ENCODE measurements at regions not wholly inside any gene's neighbourhood (a gene's known extent, or its start where the extent isn't known, plus 50 kb on each side); places are given as distances from the start of the nearest gene placed in this dataset.

DNA sequence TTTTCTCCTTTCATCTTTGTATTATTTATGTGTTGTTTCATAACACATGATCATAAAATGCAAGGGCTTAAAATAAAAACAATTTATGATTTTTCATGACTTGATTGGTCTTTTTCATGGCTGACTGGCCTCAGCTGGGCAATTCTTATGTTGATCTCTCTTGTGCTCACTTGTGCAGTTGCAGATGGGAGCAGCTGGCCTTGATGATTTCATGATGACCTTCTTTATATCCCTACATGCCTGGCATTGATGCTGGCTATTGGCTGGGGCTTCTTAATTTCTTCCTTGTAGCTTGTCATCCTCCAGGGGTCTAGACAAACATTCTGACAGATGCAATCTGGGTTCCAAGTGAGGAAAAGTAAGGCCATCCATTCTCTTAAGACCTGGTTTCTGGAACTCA is 1832.8 kb upstream of the FLRT2 start:
- TF ChIP-seq, protein P1, sequence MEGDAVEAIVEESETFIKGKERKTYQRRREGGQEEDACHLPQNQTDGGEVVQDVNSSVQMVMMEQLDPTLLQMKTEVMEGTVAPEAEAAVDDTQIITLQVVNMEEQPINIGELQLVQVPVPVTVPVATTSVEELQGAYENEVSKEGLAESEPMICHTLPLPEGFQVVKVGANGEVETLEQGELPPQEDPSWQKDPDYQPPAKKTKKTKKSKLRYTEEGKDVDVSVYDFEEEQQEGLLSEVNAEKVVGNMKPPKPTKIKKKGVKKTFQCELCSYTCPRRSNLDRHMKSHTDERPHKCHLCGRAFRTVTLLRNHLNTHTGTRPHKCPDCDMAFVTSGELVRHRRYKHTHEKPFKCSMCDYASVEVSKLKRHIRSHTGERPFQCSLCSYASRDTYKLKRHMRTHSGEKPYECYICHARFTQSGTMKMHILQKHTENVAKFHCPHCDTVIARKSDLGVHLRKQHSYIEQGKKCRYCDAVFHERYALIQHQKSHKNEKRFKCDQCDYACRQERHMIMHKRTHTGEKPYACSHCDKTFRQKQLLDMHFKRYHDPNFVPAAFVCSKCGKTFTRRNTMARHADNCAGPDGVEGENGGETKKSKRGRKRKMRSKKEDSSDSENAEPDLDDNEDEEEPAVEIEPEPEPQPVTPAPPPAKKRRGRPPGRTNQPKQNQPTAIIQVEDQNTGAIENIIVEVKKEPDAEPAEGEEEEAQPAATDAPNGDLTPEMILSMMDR (IDR thresholded peaks at IDR 0.05; ENCODE audit: extremely low read depth, insufficient read depth, missing control alignments): no peak
- DNase-seq (ENCODE audit: low spot score): no peak
- in situ Hi-C loops (cut with MboI; ENCODE audit: low pct_unique_long_range_greater_than_20kb, low sequenced_read_pairs, unreplicated experiment): no loop called here

DNA sequence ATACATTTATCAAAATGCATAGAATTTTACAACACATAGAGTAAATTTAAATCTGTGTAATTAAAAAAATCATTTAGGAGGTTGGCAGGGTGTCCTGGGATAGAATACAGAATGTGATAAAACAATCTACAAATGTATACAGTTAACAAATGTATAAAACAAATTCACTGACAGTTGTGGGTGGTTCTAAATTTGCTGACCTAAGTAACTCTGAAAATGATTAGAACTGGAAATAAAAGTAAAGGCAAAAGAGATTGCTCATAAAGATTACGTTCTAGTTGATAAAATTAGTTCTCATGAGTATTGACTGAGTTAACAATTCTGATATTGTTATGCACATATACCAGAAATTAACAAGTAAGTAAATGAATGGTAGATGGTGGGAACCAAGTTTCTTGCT is 1827.3 kb upstream of the FLRT2 start:
- TF ChIP-seq, protein P1 (IDR thresholded peaks at IDR 0.05; ENCODE audit: extremely low read depth, insufficient read depth, missing control alignments): no peak
- in situ Hi-C loops (cut with MboI; ENCODE audit: low pct_unique_long_range_greater_than_20kb, low sequenced_read_pairs, unreplicated experiment): no loop called here

DNA sequence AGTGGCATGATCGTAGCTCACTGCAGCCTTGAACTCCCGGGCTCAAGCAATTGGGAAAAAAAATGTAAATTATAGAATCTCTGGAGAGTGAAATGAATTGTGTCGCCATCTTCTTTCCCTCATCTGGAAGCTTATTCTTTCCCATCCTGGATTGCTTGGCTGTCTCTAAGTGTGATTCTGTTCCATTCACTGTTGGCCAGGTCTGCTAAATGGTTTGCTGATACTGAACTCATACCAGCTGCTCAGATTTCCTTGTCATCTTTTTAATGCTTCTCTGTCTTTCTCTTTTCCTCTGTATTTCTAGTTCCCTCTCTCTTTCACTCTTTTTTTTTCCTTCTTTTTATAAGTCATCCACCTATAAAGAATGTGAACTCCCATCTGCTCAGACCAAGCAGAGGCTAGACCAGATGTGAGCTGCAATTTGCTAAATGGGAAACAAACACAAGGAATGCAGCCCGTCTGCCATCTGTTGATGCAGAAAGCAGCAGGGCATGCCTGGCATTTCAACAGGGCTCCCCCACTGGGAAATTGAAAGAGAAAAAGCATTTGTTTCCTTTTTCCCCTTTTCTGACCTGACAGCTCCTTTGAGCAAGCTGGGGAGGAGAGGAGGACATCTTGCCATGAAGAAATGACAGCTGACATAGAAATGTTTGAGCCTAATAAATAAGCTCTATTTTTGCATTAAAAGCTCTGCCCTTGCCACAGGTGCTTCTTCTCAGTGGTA is 1823.6 kb upstream of the FLRT2 start:
- no peak for DNase-seq (ENCODE audit: low spot score)
- in situ Hi-C loops (cut with MboI; ENCODE audit: low pct_unique_long_range_greater_than_20kb, low sequenced_read_pairs, unreplicated experiment): no loop called here
- TF ChIP-seq, protein P1 (IDR thresholded peaks at IDR 0.05; ENCODE audit: extremely low read depth, insufficient read depth, missing control alignments): no peak

More for the DNA sequence above, 1827.3 kb upstream of the FLRT2 start:
- DNase-seq (ENCODE audit: low spot score): no peak

DNA sequence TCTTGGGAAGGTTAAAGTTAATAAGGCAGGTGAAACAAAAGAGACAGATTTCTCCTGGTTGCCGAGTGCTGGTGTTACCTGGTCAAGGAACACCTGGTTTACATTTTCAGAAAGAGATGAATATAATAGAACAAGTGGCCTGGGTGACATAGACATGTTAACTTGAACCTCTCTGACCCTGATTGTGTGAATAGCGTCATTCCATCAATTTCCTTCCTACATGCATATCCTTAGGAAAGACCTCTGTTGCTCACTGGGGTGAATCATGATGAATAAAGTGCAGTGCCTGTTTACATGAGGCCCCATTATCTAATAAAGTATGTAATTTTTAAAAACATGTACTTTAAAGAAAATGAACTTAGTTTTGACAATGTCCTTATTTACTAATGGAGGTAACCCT is 1822.9 kb upstream of the FLRT2 start:
- in situ Hi-C loops (cut with MboI; ENCODE audit: low pct_unique_long_range_greater_than_20kb, low sequenced_read_pairs, unreplicated experiment): no loop called here

DNA sequence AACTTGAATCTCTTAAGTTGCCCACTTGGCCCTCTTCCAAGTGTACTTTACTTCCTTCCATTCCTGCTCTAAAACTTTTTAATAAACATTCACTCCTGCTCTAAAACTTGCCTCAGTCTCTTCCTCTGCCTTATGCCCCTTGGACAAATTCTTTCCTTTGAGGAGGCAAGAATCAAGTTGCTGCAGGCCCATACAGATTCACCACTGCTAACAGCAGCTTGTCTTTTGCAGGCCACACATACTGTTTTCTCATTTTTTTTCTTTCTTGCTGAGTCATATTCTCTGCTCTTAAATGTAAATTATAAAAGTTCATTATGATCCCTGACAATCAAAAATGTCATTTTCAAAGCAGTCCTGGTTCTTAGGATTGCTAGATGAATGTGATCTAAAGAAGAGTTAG is 1820.8 kb upstream of the FLRT2 start:
- TF ChIP-seq, protein P1 (IDR thresholded peaks at IDR 0.05; ENCODE audit: extremely low read depth, insufficient read depth, missing control alignments): no peak
- no peak for DNase-seq (ENCODE audit: low spot score)
- in situ Hi-C loops (cut with MboI; ENCODE audit: low pct_unique_long_range_greater_than_20kb, low sequenced_read_pairs, unreplicated experiment): no loop called here

More for the DNA sequence above, 1822.9 kb upstream of the FLRT2 start:
- TF ChIP-seq, protein P1 (IDR thresholded peaks at IDR 0.05; ENCODE audit: extremely low read depth, insufficient read depth, missing control alignments): no peak
- no peak for DNase-seq (ENCODE audit: low spot score)

DNA sequence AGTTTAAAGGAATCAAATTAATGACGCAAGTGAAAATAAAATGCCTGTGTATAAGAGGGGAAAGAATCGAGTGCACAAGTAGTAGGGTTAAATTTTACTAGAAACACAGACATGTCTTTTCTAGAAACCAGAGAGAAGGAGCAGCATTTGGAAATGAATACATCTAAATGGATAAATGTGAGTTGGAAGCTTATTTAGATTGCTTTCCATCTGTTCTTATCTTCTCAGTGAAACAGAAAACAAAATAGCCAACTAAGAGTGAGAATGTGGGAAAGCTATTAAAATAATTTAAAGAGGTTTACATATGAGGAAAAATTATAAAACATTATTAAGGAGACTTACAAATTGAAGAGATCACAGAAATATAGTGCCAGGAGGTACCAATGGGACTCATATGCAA is 1818.9 kb upstream of the FLRT2 start:
- in situ Hi-C loops (cut with MboI; ENCODE audit: low pct_unique_long_range_greater_than_20kb, low sequenced_read_pairs, unreplicated experiment): no loop called here
- TF ChIP-seq, protein P1 (IDR thresholded peaks at IDR 0.05; ENCODE audit: extremely low read depth, insufficient read depth, missing control alignments): no peak
- no peak for DNase-seq (ENCODE audit: low spot score)
